SW480 (cell line): ENCODE measurements at regions not wholly inside any gene's neighbourhood (a gene's known extent, or its start where the extent isn't known, plus 50 kb on each side); places are given as distances from the start of the nearest gene placed in this dataset.
"Not testable (repeated sequence)": the region's sequence is repeated elsewhere in the genome, so short reads cannot be mapped to it uniquely, and the experiment has no call there.

Experiments
- DNase-seq: peaks from one replicate; pipeline ENCODE4 v3.0.0-alpha.2; 2016; ENCODE audit warnings: low spot score

- no peak for DNase-seq
These were observed 388.0 kb upstream of the CA10 start for GRCh38 chr17:52546493-52546892.

GRCh38 chr17:52537421-52537820 is 378.9 kb upstream of the CA10 start:
- no peak for DNase-seq

GRCh38 chr17:52536489-52536888 is 378.0 kb upstream of the CA10 start:
- DNase-seq = no peak

DNA sequence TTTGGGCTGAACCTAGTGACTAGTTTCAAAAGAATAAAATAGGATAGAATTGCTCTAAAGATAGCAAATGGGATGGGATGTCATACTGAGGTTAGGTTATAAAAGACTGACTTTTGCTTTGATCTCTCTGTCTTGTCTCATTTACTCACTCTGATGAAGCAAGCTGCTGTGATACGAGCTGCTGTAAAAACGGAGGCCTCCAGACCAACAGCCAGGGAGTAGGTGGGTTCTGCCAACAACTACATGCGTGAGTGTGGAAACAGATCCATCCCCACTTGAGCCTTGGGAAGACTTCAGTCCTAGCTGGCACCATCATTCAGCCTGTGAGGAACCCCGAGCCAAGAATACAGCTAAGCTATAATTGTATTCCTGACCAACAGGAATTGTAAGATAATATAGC is 373.9 kb upstream of the CA10 start:
- DNase-seq = no peak

GRCh38 chr17:52524096-52524637 is 365.7 kb upstream of the CA10 start:
- DNase-seq = no peak

DNA sequence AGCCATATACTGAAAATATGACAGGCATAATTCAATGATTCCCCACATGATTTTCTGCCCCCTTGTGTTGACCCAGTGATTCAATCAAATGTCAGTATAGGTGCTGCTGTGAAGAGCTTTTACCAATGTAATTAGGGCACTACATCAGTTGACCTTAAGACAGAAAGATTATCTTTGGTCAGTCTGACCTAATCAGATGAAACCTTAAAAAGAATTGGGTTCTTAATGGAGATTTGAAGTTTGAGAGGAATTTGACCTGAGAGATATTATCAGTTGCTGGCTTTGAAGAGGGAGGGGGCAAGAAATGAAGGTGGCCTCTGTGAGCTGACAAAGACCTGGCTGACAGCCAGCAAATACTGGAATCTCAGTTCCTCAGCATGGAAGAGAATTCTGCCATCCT is 358.7 kb upstream of the CA10 start:
- no peak for DNase-seq

GRCh38 chr17:52515927-52516326 is 357.4 kb upstream of the CA10 start:
- DNase-seq = no peak

GRCh38 chr17:52505601-52506000 is 347.1 kb upstream of the CA10 start:
- no peak for DNase-seq

DNA sequence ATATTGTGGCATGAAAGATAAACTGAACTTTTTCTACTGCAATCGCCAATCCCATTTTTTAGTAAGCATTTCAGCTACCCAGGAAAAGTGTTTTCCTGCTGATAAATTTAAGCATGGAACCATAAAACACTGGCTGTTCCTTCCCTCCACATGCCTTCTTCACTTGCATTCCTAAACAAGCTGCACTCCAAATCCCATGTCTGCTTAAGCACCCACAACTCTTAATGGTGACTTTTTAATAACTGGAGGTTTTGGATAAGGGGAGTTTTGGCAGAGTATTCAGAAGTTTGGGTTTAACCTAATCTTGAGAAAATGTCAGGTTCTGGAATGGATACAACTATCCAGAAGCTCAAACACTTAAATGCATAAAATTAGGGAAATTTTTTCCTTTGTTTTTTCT is 345.6 kb upstream of the CA10 start:
- DNase-seq = no peak

GRCh38 chr17:52495646-52496045 is 337.1 kb upstream of the CA10 start:
- DNase-seq = no peak

DNA sequence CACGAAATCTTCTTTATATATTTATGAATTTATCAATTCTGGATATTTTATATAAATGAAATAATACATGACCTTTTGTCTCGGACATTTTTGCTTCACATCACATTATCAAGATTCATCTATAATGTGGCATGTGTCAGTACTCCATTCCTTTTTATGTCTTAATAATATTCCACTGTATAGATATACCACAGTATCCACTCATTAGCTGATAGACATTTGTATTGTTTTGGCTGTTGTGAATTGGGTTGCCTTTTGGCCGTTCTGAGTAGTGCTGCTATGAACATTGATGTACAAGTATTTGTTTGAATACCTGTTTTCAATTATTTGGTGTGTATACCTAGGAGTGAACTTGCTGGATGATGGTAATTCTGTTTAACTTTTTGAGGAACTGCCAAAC is 323.8 kb upstream of the CA10 start:
- no peak for DNase-seq

DNA sequence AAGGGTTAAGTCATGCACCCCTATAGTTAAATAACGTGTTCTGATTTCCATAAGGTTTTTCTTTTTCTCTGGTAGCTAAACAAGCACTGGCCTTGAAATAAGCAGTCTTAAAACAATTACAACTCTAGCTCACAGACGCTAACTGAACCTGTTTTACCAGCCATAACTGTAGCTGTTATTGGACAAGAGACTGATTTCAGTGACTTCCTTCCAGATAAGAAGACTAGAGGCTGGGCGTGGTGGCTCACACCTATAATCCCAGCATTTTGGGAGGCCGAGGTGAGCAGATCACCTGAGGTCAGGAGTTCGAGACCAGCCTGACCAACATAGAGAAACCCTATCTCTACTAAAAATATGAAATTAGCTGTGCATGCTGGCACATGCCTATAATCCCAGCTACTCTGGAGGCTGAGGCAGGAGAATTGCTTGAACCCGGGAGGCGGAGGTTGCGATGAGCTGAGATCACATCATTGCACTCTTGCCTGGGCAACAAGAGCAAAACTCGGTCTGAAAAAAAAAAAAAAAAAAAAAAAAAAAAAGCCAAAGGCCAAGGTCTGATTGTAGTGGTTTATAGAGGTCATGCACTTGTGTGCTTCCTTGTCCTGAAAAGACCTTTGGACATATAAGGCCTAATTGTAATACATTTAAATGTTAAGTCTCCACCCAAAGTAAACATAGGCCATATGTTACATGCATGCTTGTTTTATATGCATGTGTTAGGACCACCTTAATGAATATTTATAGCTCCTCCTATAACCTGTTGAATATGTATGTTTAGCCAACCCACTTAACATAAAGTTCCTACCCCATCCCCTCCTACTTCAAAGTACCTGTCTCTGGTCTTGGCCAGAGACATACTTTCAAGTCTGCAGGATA is 319.5 kb upstream of the CA10 start:
- DNase-seq = no peak

- no peak for DNase-seq
These were observed 318.3 kb upstream of the CA10 start for GRCh38 chr17:52476638-52477313.

DNA sequence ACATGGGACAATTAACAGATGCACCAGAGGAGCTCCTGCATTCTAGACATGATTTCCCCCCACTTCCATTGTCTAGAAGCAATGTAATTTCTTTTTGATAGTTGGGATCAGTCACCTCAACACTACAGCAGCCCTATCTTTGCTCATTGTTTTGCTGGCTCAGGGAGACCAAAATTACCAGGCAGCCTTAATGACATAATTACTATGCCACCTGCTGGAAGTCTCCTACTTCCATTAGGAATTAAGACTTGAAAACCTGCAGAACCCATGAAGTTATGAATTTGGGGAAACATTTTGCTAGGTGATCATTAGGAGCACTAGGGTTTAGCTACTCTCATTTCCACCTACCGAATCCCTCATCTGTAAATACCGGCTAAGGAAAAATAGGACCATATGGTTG is 312.0 kb upstream of the CA10 start:
- DNase-seq = no peak

- no peak for DNase-seq
These were observed 306.9 kb upstream of the CA10 start for GRCh38 chr17:52465407-52465806.

DNA sequence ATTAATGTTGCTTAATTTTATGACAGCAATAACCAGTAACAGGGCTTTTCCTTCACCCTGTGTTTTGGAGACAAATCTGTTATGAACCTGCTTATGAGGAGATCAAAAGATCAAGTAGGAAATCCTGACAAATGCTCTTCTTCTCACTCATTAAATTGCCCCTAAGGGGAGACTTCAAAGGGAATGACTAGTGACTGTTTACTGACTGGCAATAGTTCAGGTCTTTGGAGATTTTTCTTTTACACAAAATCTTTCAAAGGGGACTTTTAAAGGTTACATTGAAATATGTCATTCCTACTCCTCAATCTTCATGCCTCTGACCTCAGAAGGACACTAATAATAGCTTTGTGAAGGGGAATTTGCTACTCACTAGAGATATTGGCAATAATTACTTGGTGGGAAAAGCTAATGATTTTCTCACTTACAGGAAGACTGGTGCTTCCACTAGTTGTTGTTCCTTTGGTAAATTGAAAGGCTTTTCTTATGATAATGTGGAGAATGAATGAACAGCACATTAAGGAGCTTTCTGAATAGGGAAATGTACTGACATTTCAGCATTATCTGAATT is 292.9 kb upstream of the CA10 start:
- DNase-seq = no peak

DNA sequence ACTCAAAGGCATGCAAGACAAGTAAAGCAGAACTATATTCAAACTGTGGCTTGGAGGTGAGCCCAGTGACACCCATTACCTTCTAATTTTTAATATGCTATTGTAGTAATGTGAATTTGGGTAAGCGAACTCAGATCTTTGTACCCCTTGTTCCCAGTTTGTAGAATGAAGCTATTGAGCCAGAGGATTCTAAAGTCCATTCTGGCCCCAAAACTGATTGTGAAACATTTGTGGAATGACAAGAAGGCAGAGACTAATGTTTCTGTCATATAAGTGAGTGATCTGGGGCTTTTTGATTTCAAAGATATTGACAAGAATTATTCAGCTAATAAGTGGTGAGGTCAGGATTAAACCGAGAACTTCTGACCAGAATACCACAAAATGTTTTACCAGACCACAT is 283.8 kb upstream of the CA10 start:
- no peak for DNase-seq

- no peak for DNase-seq
These were observed 262.1 kb upstream of the CA10 start for GRCh38 chr17:52420555-52421078.

DNA sequence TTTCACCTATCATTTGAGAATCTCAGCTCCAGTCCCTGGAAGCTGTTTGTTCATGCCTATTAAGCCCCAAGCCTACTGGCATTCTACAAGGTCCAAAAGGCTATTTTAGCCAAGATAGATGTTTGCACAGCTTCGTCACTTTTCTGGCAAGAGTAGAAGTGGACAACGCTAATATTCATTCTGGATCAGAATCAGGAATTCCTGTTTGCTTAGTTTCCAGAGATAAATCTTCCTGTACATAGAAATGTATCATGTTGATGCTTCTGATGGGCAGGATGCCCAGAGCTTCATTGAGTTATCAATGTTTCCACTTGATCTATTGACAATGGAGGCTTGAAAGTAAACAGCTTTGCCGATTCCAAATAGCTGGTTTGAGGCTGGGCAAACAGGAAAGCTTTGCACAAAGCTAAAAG is 260.7 kb upstream of the CA10 start:
- no peak for DNase-seq

DNA sequence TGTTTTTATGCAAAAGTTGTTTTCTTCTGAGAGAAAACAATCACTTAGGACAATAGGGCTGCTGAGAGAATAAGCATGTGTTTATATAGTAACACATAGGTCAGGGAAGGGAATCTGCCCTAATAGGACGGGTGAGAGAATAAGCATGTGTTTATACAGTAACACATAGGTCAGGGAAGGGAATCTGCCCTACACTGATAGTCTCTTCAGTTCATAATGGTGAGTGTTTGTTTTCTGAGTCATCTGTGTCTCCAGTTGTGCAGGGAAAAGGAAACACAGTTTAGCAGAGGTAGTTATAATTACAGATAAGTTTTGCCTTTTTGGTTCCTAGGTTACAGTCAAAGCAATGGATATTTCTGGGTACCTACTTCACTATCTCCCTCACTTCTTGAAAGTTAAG is 252.3 kb upstream of the CA10 start:
- DNase-seq = no peak

GRCh38 chr17:52409222-52409621 is 250.7 kb upstream of the CA10 start:
- not testable (repeated sequence) for DNase-seq

DNA sequence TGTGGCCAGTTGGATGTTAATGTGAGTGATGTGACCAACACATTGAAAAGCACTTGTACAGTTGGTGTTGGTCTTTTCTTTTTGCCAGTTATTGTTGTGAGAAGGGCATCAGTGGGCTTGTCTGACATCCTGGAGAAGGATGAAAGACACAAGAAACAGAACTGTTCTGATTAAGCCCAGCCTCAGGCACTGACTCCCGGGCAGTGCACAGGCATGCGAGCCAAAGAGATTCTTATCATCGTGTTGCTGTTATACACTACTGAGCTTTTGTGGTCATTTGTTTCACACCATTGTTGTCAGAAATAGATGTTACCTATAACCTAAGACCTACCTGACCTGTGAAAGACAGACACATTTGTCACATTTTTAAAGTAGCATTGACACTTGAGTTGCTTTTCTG is 236.8 kb upstream of the CA10 start:
- DNase-seq = no peak

- DNase-seq = no peak
These were observed 231.9 kb upstream of the CA10 start for GRCh38 chr17:52390422-52390821.
